ENCODE measurements at regions not wholly inside any gene's neighbourhood (a gene's known extent, or its start where the extent isn't known, plus 50 kb on each side); places are given as distances from the start of the nearest gene placed in this dataset.

DNA sequence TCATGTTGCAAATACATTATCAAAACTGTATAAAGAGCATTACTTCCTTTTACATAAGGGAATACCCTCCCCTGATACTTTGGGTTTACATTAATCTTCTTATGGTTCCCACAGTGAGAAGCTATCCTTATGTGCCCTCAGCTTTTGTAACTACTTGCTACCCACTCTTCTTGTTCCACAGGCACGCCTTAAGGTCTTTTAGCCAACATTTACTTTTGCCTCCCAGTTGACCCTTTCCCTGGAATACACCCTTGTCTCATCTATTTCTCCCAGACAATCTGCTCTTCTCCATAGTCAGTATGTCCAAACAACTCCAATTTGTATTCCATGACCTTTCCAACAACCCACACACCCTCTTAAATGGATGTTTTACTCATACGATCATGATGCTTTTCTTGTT is 116.8 kb upstream of the COL8A1 start:
- TF ChIP-seq, protein P1, sequence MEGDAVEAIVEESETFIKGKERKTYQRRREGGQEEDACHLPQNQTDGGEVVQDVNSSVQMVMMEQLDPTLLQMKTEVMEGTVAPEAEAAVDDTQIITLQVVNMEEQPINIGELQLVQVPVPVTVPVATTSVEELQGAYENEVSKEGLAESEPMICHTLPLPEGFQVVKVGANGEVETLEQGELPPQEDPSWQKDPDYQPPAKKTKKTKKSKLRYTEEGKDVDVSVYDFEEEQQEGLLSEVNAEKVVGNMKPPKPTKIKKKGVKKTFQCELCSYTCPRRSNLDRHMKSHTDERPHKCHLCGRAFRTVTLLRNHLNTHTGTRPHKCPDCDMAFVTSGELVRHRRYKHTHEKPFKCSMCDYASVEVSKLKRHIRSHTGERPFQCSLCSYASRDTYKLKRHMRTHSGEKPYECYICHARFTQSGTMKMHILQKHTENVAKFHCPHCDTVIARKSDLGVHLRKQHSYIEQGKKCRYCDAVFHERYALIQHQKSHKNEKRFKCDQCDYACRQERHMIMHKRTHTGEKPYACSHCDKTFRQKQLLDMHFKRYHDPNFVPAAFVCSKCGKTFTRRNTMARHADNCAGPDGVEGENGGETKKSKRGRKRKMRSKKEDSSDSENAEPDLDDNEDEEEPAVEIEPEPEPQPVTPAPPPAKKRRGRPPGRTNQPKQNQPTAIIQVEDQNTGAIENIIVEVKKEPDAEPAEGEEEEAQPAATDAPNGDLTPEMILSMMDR (conservative IDR thresholded peaks at IDR 0.05 in 1 of 2, IDR thresholded peaks at IDR 0.05 in 1 of 2; ENCODE audit: low read depth in 1 of 2, low read length in 2 of 2) = no peak
- no peak for TF ChIP-seq EZH2 (IDR thresholded peaks at IDR 0.05; ENCODE audit: low read length, missing control alignments)
